HUES64 (cell line): ENCODE measurements at regions not wholly inside any gene's neighbourhood (a gene's known extent, or its start where the extent isn't known, plus 50 kb on each side); places are given as distances from the start of the nearest gene placed in this dataset.
A peak's percentile ranks its signal among the peaks of the same experiment; 100 is the strongest.

ENCODE experiments used
- H3K27ac ChIP-seq: 2 replicates; pipeline ENCODE4 v1.7.0; 2013; ENCODE audit warnings: low read depth, low read length, inconsistent platforms
- H3K27me3 ChIP-seq: 2 replicates; pipeline ENCODE4 v1.6.1; 2013; ENCODE audit warnings: mild to moderate bottlenecking, low read length; ENCODE audit not compliant: insufficient read depth
- H3K36me3 ChIP-seq: 2 replicates; pipeline ENCODE4 v1.6.1; 2013; ENCODE audit warnings: mild to moderate bottlenecking, low read length; ENCODE audit not compliant: insufficient read depth
- H3K4me1 ChIP-seq: 2 replicates; pipeline ENCODE4 v1.6.1; 2013; ENCODE audit warnings: mild to moderate bottlenecking, low read length, moderate library complexity; ENCODE audit not compliant: insufficient read depth
- H3K4me3 ChIP-seq: 2 replicates; pipeline ENCODE4 v1.5.1; 2013; ENCODE audit warnings: mild to moderate bottlenecking, low read length, moderate library complexity
- H3K9ac ChIP-seq: 2 replicates; pipeline ENCODE4 v1.6.1; 2013; ENCODE audit warnings: mild to moderate bottlenecking, low read depth, low read length
- H3K9me3 ChIP-seq: 2 replicates; pipeline ENCODE4 v1.6.1; 2013; ENCODE audit warnings: low read depth, low read length; ENCODE audit not compliant: insufficient read depth
- WGBS: fragments of 150-250, 120-280 bp; methylation state at CpG from one replicate; pipeline ENCODE4 v1.1.7; 2013; ENCODE audit warnings: missing lambda C conversion rate; 5-methylcytosine and 5-hydroxymethylcytosine counted together

GRCh38 chr11:28599656-28600055 lies 491.5 kb downstream of the METTL15 start:
- H3K9me3 ChIP-seq = no peaks in the 10 kb centered on the region
- H3K9ac ChIP-seq = no peak overlapping the region
- no peaks in the 10 kb centered on the region for H3K36me3 ChIP-seq
- H3K27me3 ChIP-seq = no peaks in the 10 kb centered on the region
- no peak overlapping the region for H3K27ac ChIP-seq
- no peaks in the 10 kb centered on the region for H3K4me1 ChIP-seq
- no peak overlapping the region for H3K4me3 ChIP-seq
- WGBS = 89% methylated on average over 1 of the region's 2 CpGs

- WGBS = 95% methylated on average over 3 of the region's 3 CpGs
- no peak overlapping the region for H3K4me3 ChIP-seq
- H3K36me3 ChIP-seq = no peaks in the 10 kb centered on the region
- H3K9ac ChIP-seq = no peak overlapping the region
- H3K4me1 ChIP-seq = no peaks in the 10 kb centered on the region
- no peaks in the 10 kb centered on the region for H3K27me3 ChIP-seq
- no peak overlapping the region for H3K27ac ChIP-seq
- no peaks in the 10 kb centered on the region; the same call in 1 of the 2 replicates for H3K9me3 ChIP-seq
Observed at GRCh38 chr11:28598531-28598930, 490.3 kb downstream of the METTL15 start.

GRCh38 chr11:28596816-28597215 lies 488.6 kb downstream of the METTL15 start:
- no peak overlapping the region for H3K27ac ChIP-seq
- no peaks in the 10 kb centered on the region; the same call in 1 of the 2 replicates for H3K9me3 ChIP-seq
- WGBS = 100% methylated on average over 2 of the region's 2 CpGs
- no peak overlapping the region for H3K9ac ChIP-seq
- no peaks in the 10 kb centered on the region for H3K4me1 ChIP-seq
- H3K4me3 ChIP-seq = no peak overlapping the region
- no peaks in the 10 kb centered on the region for H3K27me3 ChIP-seq
- no peaks in the 10 kb centered on the region for H3K36me3 ChIP-seq

GRCh38 chr11:28592141-28592540 lies 484.0 kb downstream of the METTL15 start:
- no peaks in the 10 kb centered on the region for H3K4me1 ChIP-seq
- no peaks in the 10 kb centered on the region for H3K36me3 ChIP-seq
- no peak overlapping the region for H3K9ac ChIP-seq
- no peaks in the 10 kb centered on the region for H3K27me3 ChIP-seq
- H3K9me3 ChIP-seq = no peaks in the 10 kb centered on the region; the same call in 1 of the 2 replicates
- no peak overlapping the region for H3K27ac ChIP-seq
- H3K4me3 ChIP-seq = no peak overlapping the region

GRCh38 chr11:28584992-28585391 lies 476.8 kb downstream of the METTL15 start:
- H3K4me3 ChIP-seq = no peak overlapping the region
- H3K4me1 ChIP-seq = no peaks in the 10 kb centered on the region
- H3K27me3 ChIP-seq = no peaks in the 10 kb centered on the region
- H3K27ac ChIP-seq = no peak overlapping the region
- no peaks in the 10 kb centered on the region for H3K9me3 ChIP-seq
- no peak overlapping the region for H3K9ac ChIP-seq
- H3K36me3 ChIP-seq = no peaks in the 10 kb centered on the region

GRCh38 chr11:28582506-28582905 lies 474.3 kb downstream of the METTL15 start:
- no peak overlapping the region for H3K4me3 ChIP-seq
- H3K27ac ChIP-seq = no peak overlapping the region
- 92% methylated on average over 2 of the region's 2 CpGs for WGBS
- H3K4me1 ChIP-seq = no peaks in the 10 kb centered on the region
- no peaks in the 10 kb centered on the region for H3K27me3 ChIP-seq
- H3K9me3 ChIP-seq = no peaks in the 10 kb centered on the region
- no peaks in the 10 kb centered on the region for H3K36me3 ChIP-seq
- no peak overlapping the region for H3K9ac ChIP-seq

- H3K9me3 ChIP-seq = no peaks in the 10 kb centered on the region
- H3K4me1 ChIP-seq = no peaks in the 10 kb centered on the region
- no peak overlapping the region for H3K27ac ChIP-seq
- no peaks in the 10 kb centered on the region for H3K36me3 ChIP-seq
- 85% methylated on average over 17 of the region's 17 CpGs for WGBS
- no peaks in the 10 kb centered on the region for H3K27me3 ChIP-seq
- no peak overlapping the region for H3K9ac ChIP-seq
- H3K4me3 ChIP-seq = no peak overlapping the region
Observed at GRCh38 chr11:28581286-28582242, 473.4 kb downstream of the METTL15 start.

GRCh38 chr11:28571371-28571770 lies 463.2 kb downstream of the METTL15 start:
- no peaks in the 10 kb centered on the region; the same call in 1 of the 2 replicates for H3K27me3 ChIP-seq
- peaks cover 6% of the 10 kb centered on the region; the same call in 1 of the 2 replicates for H3K4me1 ChIP-seq
- no peak overlapping the region for H3K27ac ChIP-seq
- H3K9ac ChIP-seq = no peak overlapping the region
- H3K4me3 ChIP-seq = no peak overlapping the region
- H3K36me3 ChIP-seq = no peaks in the 10 kb centered on the region
- H3K9me3 ChIP-seq = no peaks in the 10 kb centered on the region

GRCh38 chr11:28569106-28569505 lies 460.9 kb downstream of the METTL15 start:
- no peak overlapping the region for H3K9ac ChIP-seq

GRCh38 chr11:28566339-28567089 lies 458.3 kb downstream of the METTL15 start:
- H3K4me3 ChIP-seq = peak overlapping the region; percentile 36
- 20% methylated on average over 17 of the region's 17 CpGs for WGBS

More at GRCh38 chr11:28569106-28569505, 460.9 kb downstream of the METTL15 start:
- peaks cover 11% of the 10 kb centered on the region; the same call in 1 of the 2 replicates for H3K27me3 ChIP-seq
- H3K4me3 ChIP-seq = no peak overlapping the region
- no peak overlapping the region for H3K27ac ChIP-seq
- H3K4me1 ChIP-seq = peaks cover 10% of the 10 kb centered on the region; the same call in 1 of the 2 replicates
- no peaks in the 10 kb centered on the region for H3K36me3 ChIP-seq
- no peaks in the 10 kb centered on the region for H3K9me3 ChIP-seq
- WGBS = 86% methylated on average over 4 of the region's 4 CpGs

GRCh38 chr11:28559492-28559891 lies 451.3 kb downstream of the METTL15 start:
- H3K4me3 ChIP-seq = no peak overlapping the region
- WGBS = 18% methylated on average over 5 of the region's 5 CpGs
- H3K4me1 ChIP-seq = peaks cover 5% of the 10 kb centered on the region; the same call in 1 of the 2 replicates
- H3K9ac ChIP-seq = no peak overlapping the region
- peaks cover 71% of the 10 kb centered on the region for H3K27me3 ChIP-seq
- no peaks in the 10 kb centered on the region for H3K9me3 ChIP-seq
- H3K36me3 ChIP-seq = no peaks in the 10 kb centered on the region
- H3K27ac ChIP-seq = no peak overlapping the region

More at GRCh38 chr11:28566339-28567089, 458.3 kb downstream of the METTL15 start:
- H3K27me3 ChIP-seq = peaks cover 18% of the 10 kb centered on the region; the same call in 1 of the 2 replicates
- H3K9ac ChIP-seq = no peak overlapping the region
- H3K4me1 ChIP-seq = peaks cover 10% of the 10 kb centered on the region; the same call in 1 of the 2 replicates
- H3K27ac ChIP-seq = no peak overlapping the region
- no peaks in the 10 kb centered on the region for H3K36me3 ChIP-seq
- no peaks in the 10 kb centered on the region for H3K9me3 ChIP-seq
